Motor neuron (in vitro differentiated cells): ENCODE measurements at regions not wholly inside any gene's neighbourhood (a gene's known extent, or its start where the extent isn't known, plus 50 kb on each side); places are given as distances from the start of the nearest gene placed in this dataset.
A peak's percentile ranks its signal among the peaks of the same experiment; 100 is the strongest.

Experiments
- ATAC-seq, 8 experiments: fragments of 200-7000 bp; cut with Tn5 transposase; replicated peaks in 6 of 8; 2 replicates each; pipeline ENCODE4 v1.8.0; 2021; ENCODE audit warnings: mild to moderate bottlenecking in 8 of 8, moderate library complexity in 8 of 8
- H3K27ac ChIP-seq, 2 donors: fragments of 250-450 bp; sonication (Bioruptor Pico); 2 replicates each; pipeline ENCODE4 v1.9.0; 2021; ENCODE audit warnings: antibody characterized with exemption in 2 of 2, mild to moderate bottlenecking in 2 of 2, moderate library complexity in 1 of 2
- H3K4me1 ChIP-seq, 2 donors: fragments of 250-450 bp; sonication (Bioruptor Pico); replicated peaks in 1 of 2; 2 replicates each; pipeline ENCODE4 v1.6.1; 2021; ENCODE audit warnings: antibody characterized with exemption in 2 of 2, mild to moderate bottlenecking in 2 of 2, moderate library complexity in 1 of 2
- H3K4me3 ChIP-seq, 5 donors: fragments of 250-450 bp; sonication (Bioruptor Pico); 2 replicates each; pipeline ENCODE4 v1.9.0; 2021; ENCODE audit warnings: antibody characterized with exemption in 5 of 5, mild to moderate bottlenecking in 5 of 5, moderate library complexity in 4 of 5
- WGBS, 10 experiments: fragments of 450-650 bp; shearing (Covaris generic); methylation state at CpG; one replicate each; pipeline ENCODE4 v1.0.0; 2022; 5-methylcytosine and 5-hydroxymethylcytosine counted together
- in situ Hi-C, 9 experiments: fragments of 400-800 bp; cut with MboI; loops; one replicate each; pipeline ENCODE4 v1.15.0; 2021; ENCODE audit warnings: low sequenced_read_pairs in 9 of 9, low pct_unique_long_range_greater_than_20kb in 2 of 9; ENCODE audit not compliant: unreplicated experiment in 9 of 9

- no peak for ATAC-seq
- no peaks in the 10 kb centered on the region for H3K4me1 ChIP-seq
- 0 to 93% (median 54%) methylated on average over 1 to 2 of the region's 2 CpGs; no CpG with 5 or more reads in 7 of the 10 experiments for WGBS, 10 experiments
- H3K27ac ChIP-seq: no peak overlapping the region
- H3K4me3 ChIP-seq: no peak overlapping the region
- in situ Hi-C loops: no loop called here
Observed at GRCh38 chrY:19824136-19824535, 79.6 kb upstream of the KDM5D start.

DNA sequence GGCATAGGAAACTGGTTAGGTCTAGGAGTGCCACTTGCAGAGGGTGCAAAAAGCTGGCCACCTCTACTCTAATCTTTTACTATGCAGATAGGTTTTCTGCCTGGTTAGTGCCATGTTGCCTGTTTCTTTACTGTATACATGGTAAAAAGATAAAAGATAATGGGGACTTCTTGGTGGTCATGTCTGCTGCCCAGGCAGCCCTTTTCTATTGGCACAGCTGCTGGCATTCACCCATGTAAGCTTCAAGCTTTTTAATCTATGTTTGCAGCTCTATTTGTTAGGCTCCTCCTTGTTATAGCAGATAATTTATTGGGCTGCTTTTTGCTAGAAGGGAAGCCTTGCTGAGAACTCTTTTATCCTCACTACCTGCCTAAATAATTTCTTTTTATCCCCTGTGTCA lies 74.0 kb upstream of the KDM5D start:
- Histone ChIP-seq H3K4me3 (no peak overlapping the region), H3K27ac (no peak overlapping the region), H3K4me1 (no peaks in the 10 kb centered on the region)
- in situ Hi-C loops: no loop called here
- no peak for ATAC-seq

DNA sequence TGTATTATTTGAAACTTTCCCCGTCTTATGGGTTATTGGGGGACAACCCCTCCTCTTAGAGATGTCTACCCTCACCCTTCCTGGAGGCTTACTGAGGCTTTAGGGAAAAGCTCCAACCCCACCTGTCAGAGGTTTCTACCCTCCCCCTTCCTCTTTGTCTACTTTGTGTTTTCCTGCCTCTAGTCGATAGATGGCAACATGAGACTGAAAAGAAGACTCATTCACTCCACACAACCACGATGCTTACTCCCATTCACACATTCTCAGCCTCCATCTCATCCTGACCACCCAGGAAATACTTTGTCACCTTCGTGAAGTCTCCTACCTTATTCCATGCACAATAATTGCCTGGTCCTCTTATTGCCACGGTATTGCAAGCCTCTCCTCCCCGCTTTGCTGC lies 72.4 kb upstream of the KDM5D start:
- ATAC-seq: peak in 2 of 8 experiments; percentile 32 to 78
- no peaks in the 10 kb centered on the region for H3K4me1 ChIP-seq
- no peak overlapping the region for H3K27ac ChIP-seq
- no peak overlapping the region for H3K4me3 ChIP-seq
- in situ Hi-C loops: no loop called here
- 20% methylated on average over 1 of the region's 6 CpGs; no CpG with 5 or more reads in 9 of the 10 experiments for WGBS, 10 experiments

DNA sequence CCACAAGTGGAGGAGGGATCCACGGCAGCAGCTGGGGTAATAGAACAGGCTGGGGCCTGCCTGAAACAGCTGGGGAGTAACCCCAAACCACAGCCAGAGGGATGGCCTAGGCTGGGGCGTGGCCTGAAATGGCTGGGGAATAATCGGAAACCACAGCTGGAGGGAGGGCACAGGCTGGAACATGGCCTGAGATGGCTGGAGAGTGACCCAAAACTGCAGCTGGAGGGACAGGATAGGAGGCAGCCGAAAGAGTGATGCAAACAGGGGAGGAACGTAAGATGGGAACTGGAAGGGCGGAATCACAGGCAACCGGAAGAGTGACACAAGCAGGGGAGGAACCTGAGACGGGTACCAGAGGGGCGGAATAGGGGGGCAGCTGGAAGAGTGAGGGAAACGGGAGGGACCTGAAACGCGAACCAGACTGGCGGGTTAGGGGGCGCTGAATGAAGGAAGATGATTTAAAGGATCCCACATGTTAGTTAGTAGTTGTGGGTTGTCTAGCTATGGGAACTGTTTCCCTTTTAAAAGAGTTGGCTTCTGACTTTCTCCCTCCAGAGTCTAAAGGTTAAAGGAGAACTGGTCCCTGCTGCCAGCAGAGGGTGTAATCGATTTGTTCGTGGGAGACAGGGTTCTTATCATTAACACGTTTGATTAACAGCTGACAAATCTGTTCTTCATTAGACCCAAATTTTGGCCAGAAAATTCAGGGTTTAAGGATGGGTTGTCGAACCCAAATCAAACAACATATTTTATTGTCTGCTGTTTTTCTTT lies 71.7 kb upstream of the KDM5D start:
- in situ Hi-C loops: no loop called here
- 29 to 80% methylated on average over 1 to 4 of the region's 18 CpGs; no CpG with 5 or more reads in 8 of the 10 experiments for WGBS, 10 experiments
- Histone ChIP-seq H3K4me3 (no peak overlapping the region), H3K27ac (no peak overlapping the region), H3K4me1 (no peaks in the 10 kb centered on the region)
- ATAC-seq: peak in 2 of 8 experiments; percentile 58 to 84
